ENCODE measurements at regions not wholly inside any gene's neighbourhood (a gene's known extent, or its start where the extent isn't known, plus 50 kb on each side); places are given as distances from the start of the nearest gene placed in this dataset.
A peak's percentile ranks its signal among the peaks of the same experiment; 100 is the strongest.

GRCh38 chr6:25066593-25066992 lies 130.8 kb upstream of the RIPOR2 start:
- DNase-seq (ENCODE audit: low spot score), result no peak

- DNase-seq (ENCODE audit: low spot score), result no peak
Measured at GRCh38 chr6:25068866-25069265, 133.1 kb upstream of the RIPOR2 start.

- DNase-seq (ENCODE audit: low spot score), result peak; percentile 75
Measured at GRCh38 chr6:25070547-25071366, 135.0 kb upstream of the RIPOR2 start.

- DNase-seq (ENCODE audit: low spot score), result no peak
Measured at GRCh38 chr6:25078141-25078540, 142.4 kb upstream of the RIPOR2 start.

DNA sequence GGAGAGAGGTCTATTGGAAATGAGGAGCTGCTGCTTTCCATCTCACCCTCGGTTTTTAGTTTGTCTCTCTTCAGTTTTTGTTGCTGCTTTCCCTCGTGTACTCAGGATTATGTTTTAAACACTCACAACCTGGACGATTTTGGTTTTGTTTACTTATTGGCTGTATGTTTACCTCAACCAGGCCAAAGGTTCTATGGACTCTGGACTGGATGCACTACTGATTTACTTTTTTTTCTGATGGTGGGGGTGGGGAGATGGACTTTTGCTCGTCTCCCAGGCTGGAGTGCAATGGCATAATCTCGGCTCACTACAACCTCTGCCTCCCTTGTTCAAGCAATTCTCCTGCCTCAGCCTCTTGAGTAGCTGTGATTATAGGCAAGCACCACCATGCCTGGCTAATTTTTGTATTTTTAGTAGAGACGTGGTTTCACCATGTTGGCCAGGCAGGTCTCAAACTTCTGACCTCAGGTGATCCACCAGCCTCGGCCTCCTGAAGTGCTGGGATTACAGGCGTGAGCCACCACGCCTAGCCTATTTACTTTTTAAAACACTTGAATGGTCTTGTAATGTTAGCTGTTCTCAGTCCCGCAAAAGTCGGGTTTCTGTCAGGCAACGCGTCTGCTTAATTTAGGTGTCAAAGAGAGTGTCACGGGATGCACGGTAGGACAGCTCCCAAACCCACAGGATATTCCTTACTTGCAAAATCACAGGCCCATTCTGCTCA lies 148.2 kb upstream of the RIPOR2 start:
- DNase-seq (ENCODE audit: low spot score), result no peak

DNA sequence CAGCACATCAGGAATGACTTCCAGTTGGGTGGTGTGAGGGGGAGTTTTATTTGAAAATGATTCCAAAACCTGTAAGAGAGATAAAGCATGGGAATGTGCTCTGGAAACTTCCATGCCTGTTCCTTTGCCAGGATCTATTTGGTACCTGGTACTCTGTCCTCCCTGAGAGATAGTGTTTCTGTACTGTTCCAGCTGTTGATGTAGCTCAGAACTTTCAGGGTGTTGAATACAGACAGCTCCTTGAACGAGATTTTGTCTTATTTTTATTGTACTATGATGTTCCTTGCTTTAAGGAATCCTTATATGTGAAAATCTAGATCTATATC lies 148.7 kb upstream of the RIPOR2 start:
- DNase-seq (ENCODE audit: low spot score), result no peak

GRCh38 chr6:25085756-25086155 lies 150.0 kb upstream of the RIPOR2 start:
- DNase-seq (ENCODE audit: low spot score), result no peak

DNA sequence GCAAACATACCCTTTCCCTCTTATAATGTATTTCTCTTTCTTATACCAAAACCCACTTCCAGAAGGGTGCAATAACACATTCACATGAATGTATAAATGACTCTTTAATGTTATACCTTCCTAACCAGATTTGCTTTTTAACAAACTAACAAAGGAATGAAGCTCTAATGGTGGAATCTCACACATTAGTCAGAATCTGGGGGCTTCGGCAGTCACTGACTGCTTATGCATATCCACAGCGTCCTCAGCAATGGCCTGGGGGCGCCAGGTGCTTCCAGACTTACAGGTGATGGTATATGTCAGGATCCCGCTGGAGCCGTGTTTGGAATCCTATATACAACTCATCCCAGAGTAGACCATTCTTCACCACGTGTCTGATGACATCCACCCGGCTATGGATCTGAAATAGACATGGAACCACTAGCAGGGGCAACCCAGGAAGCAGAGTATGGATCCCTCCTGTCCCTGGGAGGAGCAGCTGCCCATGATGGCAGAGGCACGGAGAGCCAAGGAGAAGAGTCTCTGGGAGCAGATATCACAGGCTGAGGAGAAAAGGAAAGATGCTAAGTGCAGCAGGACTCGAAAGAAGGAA lies 150.8 kb upstream of the RIPOR2 start:
- no peak for DNase-seq (ENCODE audit: low spot score)

DNA sequence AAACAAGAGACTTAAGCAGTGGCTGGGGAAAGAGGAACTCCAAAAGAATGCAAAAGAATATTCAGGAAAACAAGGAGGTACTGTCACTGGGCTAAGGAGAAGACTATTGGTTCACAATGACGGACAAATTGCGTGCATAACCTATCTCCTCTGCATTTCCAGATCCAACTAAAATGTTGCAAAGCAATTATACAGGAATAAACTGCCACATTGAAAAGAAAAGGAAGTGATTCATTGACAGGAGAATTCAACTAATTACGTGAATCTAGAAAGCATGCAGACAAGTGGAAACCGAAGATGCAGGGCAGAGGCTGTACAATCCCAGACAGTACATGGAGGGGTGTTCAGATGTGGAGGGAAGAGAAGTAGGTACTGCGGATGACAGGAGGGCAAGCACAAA lies 152.8 kb upstream of the RIPOR2 start:
- DNase-seq (ENCODE audit: low spot score), result no peak

DNA sequence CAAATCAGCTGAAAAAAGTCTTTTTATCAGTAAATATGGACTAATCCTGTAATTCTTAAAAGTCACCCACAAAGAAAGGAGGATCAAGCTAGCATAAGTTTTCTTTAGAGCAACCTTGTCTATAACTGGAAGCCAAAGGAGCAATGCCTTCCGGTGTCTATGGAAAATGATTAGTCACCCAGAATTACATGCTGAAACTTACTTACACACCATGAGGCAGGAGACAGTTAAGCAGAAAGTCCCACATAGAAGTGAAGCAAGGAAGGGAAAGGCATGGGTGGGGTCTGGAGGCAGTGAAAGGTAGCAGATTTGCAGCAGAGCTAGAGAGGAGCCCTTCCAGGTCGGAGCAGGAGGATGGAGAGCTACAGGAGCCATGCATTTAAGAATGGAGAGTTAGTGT lies 153.7 kb upstream of the RIPOR2 start:
- DNase-seq (ENCODE audit: low spot score), result no peak

GRCh38 chr6:25094726-25095125 lies 159.0 kb upstream of the RIPOR2 start:
- DNase-seq (ENCODE audit: low spot score), result no peak

- no peak for DNase-seq (ENCODE audit: low spot score)
Measured at GRCh38 chr6:25100288-25100687, 164.5 kb upstream of the RIPOR2 start.

- no peak for DNase-seq (ENCODE audit: low spot score)
Measured at GRCh38 chr6:25103603-25104002, 167.8 kb upstream of the RIPOR2 start.

- DNase-seq (ENCODE audit: low spot score), result no peak
Measured at GRCh38 chr6:25105070-25105925, 169.5 kb upstream of the RIPOR2 start.

GRCh38 chr6:25107218-25107617 lies 171.5 kb upstream of the RIPOR2 start:
- no peak for DNase-seq (ENCODE audit: low spot score)

DNA sequence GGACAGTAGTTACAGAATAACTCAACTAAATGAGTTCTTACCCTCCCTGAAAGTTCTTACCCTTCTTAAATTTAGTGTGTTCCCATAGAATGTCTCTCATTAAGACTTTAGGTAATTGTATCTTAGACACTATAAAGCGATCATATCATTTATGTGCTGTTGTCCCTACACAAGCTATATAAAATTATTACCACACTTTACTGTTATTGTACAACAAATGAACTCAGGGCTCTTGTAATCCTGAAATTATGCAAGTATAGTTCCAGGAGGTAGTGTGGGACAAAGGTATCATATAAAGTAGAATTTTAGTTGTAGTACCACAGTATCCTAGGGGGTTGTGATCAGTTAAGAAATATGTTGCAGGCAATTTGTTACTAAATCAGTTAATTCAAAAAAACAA lies 167.4 kb upstream of the CARMIL1 start:
- DNase-seq (ENCODE audit: low spot score), result no peak

DNA sequence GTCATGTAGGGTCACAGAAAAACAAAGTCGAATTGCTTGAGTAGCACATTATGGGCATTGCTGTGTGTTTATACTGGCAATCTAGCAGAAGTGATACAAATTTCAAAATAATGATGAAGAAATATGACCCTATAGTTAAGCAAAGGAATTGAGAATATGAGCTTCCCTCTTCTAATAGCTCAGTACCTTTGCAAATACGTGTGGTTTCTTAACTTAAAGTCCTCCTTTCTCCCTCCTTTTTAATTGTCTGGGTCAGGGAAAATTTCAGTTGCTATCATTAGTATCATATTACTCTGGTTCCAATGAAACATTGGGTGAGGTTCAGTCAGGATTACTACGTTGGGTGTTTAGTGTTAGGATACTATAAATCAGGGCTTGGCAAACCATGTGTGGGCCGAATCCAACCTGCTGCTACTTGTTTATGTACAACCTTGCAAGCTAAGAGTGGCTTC lies 166.8 kb upstream of the CARMIL1 start:
- no peak for DNase-seq (ENCODE audit: low spot score)

GRCh38 chr6:25113436-25113835 lies 165.7 kb upstream of the CARMIL1 start:
- no peak for DNase-seq (ENCODE audit: low spot score)

GRCh38 chr6:25118038-25118437 lies 161.1 kb upstream of the CARMIL1 start:
- no peak for DNase-seq (ENCODE audit: low spot score)

DNA sequence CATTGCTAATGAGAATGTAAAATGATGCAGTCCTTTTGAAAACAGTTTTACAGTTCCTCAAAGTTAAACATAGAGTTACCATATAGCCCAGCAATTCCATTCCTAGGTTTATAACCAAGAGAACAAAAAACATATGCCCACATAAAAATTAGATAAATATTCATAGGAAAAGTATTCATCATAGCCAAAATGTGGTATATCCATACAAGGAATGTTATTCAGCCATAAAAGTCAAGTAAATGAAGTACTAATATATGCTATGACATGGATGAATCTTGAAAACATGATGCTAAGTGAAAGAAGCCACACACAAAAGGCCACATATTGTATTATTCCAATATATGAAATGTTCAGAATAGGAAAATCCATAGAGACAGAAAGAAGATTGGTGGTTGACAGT lies 158.0 kb upstream of the CARMIL1 start:
- DNase-seq (ENCODE audit: low spot score), result no peak

DNA sequence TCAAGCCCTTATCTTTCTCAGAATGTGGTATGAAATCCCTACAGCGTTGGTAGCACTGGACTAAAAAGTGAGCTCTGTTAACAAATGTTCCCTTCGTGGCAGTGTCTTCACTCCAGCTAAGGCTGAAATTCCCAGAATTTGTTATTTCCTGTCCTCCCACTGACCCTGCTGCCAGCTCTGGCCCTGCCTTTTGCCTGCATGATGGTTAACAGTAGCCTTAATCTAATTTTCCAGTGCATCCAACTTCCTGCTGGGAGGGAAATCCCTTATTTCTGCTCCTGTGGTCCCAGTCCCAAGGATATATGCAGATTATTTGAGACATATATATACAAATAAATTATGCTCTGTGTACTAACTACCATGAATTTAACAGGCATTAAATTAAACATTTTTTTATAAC lies 157.2 kb upstream of the CARMIL1 start:
- DNase-seq (ENCODE audit: low spot score), result no peak

GRCh38 chr6:25122622-25123237 lies 156.4 kb upstream of the CARMIL1 start:
- no peak for DNase-seq (ENCODE audit: low spot score)

All from AG08396 (cell line).